GM12892 (cell line): ENCODE measurements at regions not wholly inside any gene's neighbourhood (a gene's known extent, or its start where the extent isn't known, plus 50 kb on each side); places are given as distances from the start of the nearest gene placed in this dataset.

ENCODE experiments used
- POLR2A ChIP-seq: IDR thresholded peaks from 2 replicates; pipeline ENCODE4 v1.6.1; 2011; ENCODE audit warnings: low read depth, low read length, control low read depth
- POLR2AphosphoS5 ChIP-seq: IDR thresholded peaks from 2 replicates; pipeline ENCODE4 v1.6.1; 2011; ENCODE audit warnings: low read depth, low read length, control low read depth

DNA sequence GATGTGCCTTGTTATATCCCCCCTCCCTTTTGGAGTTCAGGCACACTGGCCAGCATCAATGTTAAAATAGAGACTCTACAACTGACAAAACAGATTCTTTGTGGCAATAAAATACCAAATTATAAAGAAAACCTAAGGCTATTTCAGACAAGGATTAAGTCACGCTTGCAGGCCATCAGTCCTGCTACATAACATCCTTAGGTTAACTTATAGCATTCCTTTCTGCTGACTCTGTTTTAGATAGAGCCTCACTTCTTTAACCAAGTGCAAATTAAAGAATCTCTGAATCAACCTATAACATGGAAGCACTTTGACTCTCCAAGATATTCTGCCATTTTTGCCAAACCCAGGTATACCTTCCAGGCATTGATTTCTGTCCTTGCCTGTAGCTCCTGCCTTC is 784.6 kb downstream of the RNF144A start:
- TF ChIP-seq POLR2A (no peak), POLR2AphosphoS5 (no peak)
